Spleen (tissue), 7 donors: ENCODE measurements at regions not wholly inside any gene's neighbourhood (a gene's known extent, or its start where the extent isn't known, plus 50 kb on each side); places are given as distances from the start of the nearest gene placed in this dataset.

ENCODE experiments used
- POLR2A ChIP-seq, 3 donors: fragments of 450-650 bp; IDR thresholded peaks; one replicate each; pipeline ENCODE4 v1.5.1; 2017; ENCODE audit warnings: antibody characterized with exemption in 3 of 3, mild to moderate bottlenecking in 1 of 3
- TF ChIP-seq, protein P1 (sequence below), 11 experiments: fragments of 200-600 bp in 7 of 11; fragments of 450-650 bp in 4 of 11; sonication (generic) in 4 of 11; IDR thresholded peaks in 8 of 11; conservative IDR thresholded peaks in 3 of 11; 1 replicate in 7 of 11; 2 replicates in 4 of 11; pipeline versions ENCODE4 v1.4.0 to v1.8.0; 2016 to 2021; ENCODE audit warnings: antibody characterized with exemption in 11 of 11, inconsistent platforms in 4 of 11, mild to moderate bottlenecking in 1 of 11
- donor health status: DM: no; HTN: no; CAD: no; lungs with moderate emphysema.
- donor health status: DM: no; HTN: no; CAD: no.
- donor health status: DM: no; HTN: no; CAD: no.

GRCh38 chr5:158435161-158435616, 576.2 kb upstream of the CLINT1 start:
- TF ChIP-seq POLR2A (IDR thresholded peaks at IDR 0.05): no peak
- TF ChIP-seq, protein P1, sequence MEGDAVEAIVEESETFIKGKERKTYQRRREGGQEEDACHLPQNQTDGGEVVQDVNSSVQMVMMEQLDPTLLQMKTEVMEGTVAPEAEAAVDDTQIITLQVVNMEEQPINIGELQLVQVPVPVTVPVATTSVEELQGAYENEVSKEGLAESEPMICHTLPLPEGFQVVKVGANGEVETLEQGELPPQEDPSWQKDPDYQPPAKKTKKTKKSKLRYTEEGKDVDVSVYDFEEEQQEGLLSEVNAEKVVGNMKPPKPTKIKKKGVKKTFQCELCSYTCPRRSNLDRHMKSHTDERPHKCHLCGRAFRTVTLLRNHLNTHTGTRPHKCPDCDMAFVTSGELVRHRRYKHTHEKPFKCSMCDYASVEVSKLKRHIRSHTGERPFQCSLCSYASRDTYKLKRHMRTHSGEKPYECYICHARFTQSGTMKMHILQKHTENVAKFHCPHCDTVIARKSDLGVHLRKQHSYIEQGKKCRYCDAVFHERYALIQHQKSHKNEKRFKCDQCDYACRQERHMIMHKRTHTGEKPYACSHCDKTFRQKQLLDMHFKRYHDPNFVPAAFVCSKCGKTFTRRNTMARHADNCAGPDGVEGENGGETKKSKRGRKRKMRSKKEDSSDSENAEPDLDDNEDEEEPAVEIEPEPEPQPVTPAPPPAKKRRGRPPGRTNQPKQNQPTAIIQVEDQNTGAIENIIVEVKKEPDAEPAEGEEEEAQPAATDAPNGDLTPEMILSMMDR (IDR thresholded peaks at IDR 0.05 in 8 of 11, conservative IDR thresholded peaks at IDR 0.05 in 3 of 11): no peak
